GM18868 (cell line): ENCODE measurements at regions not wholly inside any gene's neighbourhood (a gene's known extent, or its start where the extent isn't known, plus 50 kb on each side); places are given as distances from the start of the nearest gene placed in this dataset.

Source experiments
- ATAC-seq: cut with Tn5 transposase; IDR thresholded peaks from one replicate; pipeline ENCODE4 v1.9.1; 2021; ENCODE audit warnings: mild to moderate bottlenecking, moderate library complexity; ENCODE audit not compliant: unreplicated experiment

DNA sequence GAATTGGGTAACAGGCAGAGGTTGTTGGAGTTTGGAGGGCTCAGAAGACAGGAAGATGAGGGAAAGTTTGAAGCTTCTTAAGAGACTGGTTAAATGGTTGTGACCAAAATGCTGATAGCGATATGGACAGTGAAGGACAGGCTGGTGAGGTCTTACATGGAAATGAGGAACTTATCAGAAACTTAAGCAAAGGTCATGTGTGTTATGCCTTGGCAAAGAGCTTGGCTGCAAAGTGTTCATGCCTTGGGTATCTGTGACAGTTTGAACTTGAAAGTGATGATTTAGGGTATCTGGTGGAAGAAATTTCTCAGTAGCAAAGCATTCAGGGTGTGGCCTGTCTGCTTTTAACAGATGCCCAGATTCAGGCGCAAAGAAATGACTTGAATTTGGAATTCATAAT lies 64.5 kb upstream of the EEPD1 start:
- no peak for ATAC-seq

DNA sequence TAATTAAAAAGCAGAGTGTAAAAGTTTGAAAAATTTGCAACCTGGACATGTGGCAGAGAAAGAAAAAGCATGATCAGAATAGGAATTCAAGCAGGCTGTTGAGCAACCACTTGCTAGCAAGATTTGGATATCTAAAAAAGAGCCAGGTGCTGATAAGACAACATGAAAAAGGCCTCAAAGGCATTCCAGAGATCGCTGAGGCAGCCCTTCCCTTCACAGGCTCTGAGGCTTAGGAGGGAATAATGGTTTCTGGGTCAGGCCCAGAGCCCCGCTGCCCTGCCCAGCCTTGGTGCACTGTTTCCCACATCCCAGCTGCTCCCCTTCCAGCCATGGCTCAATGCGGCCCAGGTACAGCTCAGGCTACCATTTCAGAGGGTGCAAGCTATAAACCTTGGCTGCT lies 64.1 kb upstream of the EEPD1 start:
- ATAC-seq, result no peak

DNA sequence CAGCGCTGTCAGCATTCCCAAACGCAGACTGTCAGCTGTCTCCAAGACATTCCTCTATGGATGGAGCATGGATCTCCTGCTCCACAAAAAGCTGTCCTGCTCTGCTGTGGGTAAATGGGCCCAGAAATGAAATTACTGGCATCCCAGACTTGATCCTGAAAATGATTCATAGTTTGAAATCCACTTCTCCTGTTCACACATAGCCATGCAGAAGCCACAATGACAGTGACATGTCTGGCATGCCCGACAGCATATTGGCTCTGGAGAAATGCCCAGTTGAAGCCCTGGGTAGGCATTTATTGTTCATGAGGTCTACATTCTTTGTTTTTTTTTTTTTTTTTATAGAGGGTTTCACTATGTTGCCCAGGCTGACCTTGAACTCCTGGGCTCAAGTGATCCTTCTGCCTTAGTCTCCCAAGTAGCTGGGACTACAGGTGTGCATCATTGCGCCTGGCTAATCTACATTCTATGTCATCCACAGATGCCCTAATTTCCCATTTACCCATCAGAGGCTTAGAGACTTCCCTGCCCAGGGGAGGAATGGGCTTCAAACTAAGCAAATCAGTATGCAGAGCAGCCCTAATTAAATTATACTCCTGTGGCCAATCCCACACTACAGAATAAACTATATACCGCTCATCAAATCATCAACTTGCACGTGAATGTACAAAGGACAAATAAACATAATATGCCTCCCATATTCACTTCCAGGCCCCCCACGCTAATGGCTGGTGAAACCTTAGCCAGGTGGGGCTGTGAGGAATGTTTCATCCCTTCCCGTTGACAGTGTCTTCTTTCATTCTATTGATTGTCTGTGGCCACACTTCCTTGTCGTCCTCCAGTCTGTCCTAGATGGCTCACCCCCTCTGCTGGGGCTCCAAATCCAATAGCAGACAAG lies 61.8 kb upstream of the EEPD1 start:
- ATAC-seq, result no peak

DNA sequence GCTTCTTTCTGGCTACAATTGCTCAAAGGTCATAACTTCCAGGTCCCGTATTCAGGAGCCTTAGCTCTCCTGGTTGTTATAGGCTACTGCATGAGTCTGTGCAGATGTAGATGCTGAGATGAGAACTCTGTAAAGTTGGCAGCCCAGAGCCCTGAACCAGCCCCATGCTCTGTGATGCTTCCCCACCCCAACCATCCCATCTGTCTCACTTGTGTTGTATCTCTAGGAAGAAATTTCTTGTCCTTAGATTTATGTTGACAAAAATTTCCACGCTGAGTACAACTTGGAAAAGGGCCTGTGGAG lies 61.2 kb upstream of the EEPD1 start:
- ATAC-seq, result no peak

DNA sequence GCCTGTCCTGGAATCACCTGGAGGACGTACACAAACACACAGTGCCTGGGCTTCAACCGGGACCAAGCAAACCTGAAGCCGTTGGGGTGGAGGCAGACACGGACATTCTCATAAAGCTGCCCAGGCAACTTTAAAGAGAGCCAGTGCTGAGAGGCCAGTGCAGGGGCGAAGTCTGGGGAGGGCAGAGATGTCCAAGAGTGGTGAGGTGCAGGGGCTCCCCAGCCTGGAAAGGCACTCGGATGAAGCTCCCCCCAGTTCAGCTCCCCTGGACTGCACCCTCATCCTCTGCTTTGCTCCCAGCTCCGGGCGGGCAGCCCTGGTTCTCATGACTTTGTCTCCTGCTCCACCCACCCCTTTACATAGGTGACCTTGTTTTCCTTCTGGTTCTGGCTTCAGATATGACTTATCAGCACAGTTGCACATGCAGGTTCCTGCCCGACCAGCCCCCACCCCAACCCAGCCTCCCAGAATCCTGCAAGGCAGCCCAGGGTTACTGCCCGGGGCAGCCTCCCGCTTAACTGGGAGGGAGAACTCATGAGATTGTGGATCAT lies 60.8 kb upstream of the EEPD1 start:
- ATAC-seq, result no peak

DNA sequence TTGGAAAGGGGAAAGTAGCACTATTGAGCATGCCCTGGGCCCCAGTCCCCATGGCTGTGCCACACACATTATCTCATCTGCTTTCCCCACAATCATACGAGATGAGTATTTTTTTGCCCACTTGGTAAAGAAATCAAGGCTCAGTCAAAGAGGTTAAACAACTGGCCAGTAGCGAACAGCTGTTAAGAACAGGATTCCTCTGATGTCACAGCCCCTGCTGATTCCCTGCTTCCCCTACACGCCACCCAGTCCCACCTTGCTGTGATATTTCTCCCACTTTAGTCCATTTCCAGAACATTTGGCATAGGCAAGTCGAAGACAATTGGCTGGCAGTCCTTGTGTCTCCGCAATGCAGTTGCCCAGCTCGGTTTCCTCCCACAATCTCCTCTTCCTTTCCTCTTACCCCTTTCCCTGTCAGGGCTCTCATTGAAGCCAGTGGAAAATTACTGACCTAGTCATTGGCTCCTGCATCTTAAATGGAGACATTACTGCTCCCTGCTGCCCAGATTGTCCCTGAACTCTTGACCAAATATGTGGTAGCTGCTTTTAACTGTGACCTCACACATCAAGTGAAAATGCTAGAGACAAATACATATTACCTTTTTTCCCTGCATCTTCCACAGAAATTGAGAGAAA lies 56.5 kb upstream of the EEPD1 start:
- no peak for ATAC-seq

DNA sequence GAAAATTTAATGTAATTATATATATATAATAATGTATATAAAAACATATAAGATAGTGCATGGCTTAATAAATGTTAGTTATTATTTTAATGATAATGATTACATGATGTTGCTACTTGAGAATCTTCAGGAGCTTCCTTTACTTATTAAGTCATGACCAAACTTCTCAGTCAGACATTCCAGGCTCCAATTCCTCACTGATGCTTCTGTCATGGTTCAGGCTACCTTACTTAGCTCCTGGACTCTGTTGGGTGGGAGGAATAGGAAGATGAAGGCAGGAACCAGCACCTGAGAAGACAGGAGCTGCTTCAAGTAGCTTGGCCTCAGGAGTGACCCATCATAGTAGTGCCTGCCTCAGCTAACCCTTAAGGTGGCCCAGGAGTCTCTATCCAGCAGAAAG lies 55.0 kb upstream of the EEPD1 start:
- no peak for ATAC-seq

DNA sequence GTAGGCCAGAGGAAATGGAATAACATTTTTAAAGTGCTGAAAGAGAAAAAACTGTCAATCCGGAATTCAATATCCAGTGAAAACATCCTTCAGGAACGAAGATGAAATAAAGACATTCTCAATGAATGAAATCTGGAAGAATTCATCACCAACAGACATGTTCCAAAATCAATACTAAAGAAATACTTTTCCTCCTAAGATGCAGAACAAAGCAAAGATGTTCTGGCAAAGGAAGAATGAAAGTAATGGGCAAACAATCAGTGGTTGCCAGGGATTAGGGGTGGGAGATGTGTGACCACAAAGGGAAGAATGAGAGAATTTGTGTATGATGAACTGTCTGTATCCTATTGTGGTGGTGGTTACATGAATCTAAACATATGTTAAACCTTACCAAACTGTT lies 52.8 kb upstream of the EEPD1 start:
- ATAC-seq, result no peak

DNA sequence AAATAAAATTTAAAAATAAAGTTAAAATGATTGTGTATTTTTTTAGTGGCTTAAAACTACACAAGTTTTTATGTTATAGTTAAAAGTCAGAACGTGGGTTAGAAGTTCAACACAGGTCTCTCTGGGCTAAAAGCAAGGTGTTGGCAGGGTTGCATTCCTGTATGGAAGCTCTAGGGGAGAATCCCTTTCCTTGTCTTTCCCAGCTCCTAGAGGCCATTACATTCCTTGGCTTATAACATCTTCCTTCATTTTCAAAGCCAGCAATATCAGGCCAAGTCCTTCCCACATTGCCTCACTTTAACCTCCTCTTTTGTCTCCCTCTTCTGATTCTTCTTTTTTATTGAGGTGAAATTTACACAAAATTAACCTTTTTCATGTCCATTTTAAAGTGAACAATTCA lies 52.4 kb upstream of the EEPD1 start:
- ATAC-seq, result no peak
